ENCODE measurements at regions not wholly inside any gene's neighbourhood (a gene's known extent, or its start where the extent isn't known, plus 50 kb on each side); places are given as distances from the start of the nearest gene placed in this dataset.
A peak's percentile ranks its signal among the peaks of the same experiment; 100 is the strongest.

- DNase-seq = no peak
These were observed 56.1 kb upstream of the NKAIN2 start for GRCh38 chr6:123747515-123747914.

- DNase-seq = no peak
These were observed 57.8 kb upstream of the NKAIN2 start for GRCh38 chr6:123745895-123746294.

- DNase-seq = no peak
These were observed 58.8 kb upstream of the NKAIN2 start for GRCh38 chr6:123744840-123745239.

- no peak for DNase-seq
These were observed 61.0 kb upstream of the NKAIN2 start for GRCh38 chr6:123742626-123743025.

GRCh38 chr6:123733180-123733579 lies 70.5 kb upstream of the NKAIN2 start:
- DNase-seq = no peak

- no peak for DNase-seq
These were observed 79.8 kb upstream of the TRDN start for GRCh38 chr6:123716506-123716905.

- peak; percentile 2 to 45 for DNase-seq
These were observed 78.5 kb upstream of the TRDN start for GRCh38 chr6:123715006-123715863.

- DNase-seq = no peak
These were observed 76.1 kb upstream of the TRDN start for GRCh38 chr6:123712831-123713230.

- no peak for DNase-seq
These were observed 66.2 kb upstream of the TRDN start for GRCh38 chr6:123702943-123703342.

GRCh38 chr6:123687864-123688263 lies 51.1 kb upstream of the TRDN start:
- no peak for DNase-seq
